ENCODE measurements at regions not wholly inside any gene's neighbourhood (a gene's known extent, or its start where the extent isn't known, plus 50 kb on each side); places are given as distances from the start of the nearest gene placed in this dataset.
"Not testable (repeated sequence)": the region's sequence is repeated elsewhere in the genome, so short reads cannot be mapped to it uniquely, and the experiment has no call there.

- TF ChIP-seq EP300 (IDR thresholded peaks at IDR 0.05), result no peak
- TF ChIP-seq POLR2A (IDR thresholded peaks at IDR 0.05), result no peak
- TF ChIP-seq, protein P1, sequence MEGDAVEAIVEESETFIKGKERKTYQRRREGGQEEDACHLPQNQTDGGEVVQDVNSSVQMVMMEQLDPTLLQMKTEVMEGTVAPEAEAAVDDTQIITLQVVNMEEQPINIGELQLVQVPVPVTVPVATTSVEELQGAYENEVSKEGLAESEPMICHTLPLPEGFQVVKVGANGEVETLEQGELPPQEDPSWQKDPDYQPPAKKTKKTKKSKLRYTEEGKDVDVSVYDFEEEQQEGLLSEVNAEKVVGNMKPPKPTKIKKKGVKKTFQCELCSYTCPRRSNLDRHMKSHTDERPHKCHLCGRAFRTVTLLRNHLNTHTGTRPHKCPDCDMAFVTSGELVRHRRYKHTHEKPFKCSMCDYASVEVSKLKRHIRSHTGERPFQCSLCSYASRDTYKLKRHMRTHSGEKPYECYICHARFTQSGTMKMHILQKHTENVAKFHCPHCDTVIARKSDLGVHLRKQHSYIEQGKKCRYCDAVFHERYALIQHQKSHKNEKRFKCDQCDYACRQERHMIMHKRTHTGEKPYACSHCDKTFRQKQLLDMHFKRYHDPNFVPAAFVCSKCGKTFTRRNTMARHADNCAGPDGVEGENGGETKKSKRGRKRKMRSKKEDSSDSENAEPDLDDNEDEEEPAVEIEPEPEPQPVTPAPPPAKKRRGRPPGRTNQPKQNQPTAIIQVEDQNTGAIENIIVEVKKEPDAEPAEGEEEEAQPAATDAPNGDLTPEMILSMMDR (IDR thresholded peaks at IDR 0.05), result no peak
- no peak for TF ChIP-seq POLR2AphosphoS5 (IDR thresholded peaks at IDR 0.05)
- Histone ChIP-seq H3K36me3 (no peaks in the 10 kb centered on the region), H3K27me3 (no peaks in the 10 kb centered on the region), H3K27ac (no peak overlapping the region), H3K4me3 (no peak overlapping the region), H3K4me1 (no peaks in the 10 kb centered on the region), H3K9me3 (no peaks in the 10 kb centered on the region)
- no peak for DNase-seq
- intact Hi-C loops (cut with DNase I; ENCODE audit: low total_unique reads), result no loop called here
Measured at GRCh38 chr3:22859618-22860017, 343.5 kb upstream of the UBE2E2 start.

DNA sequence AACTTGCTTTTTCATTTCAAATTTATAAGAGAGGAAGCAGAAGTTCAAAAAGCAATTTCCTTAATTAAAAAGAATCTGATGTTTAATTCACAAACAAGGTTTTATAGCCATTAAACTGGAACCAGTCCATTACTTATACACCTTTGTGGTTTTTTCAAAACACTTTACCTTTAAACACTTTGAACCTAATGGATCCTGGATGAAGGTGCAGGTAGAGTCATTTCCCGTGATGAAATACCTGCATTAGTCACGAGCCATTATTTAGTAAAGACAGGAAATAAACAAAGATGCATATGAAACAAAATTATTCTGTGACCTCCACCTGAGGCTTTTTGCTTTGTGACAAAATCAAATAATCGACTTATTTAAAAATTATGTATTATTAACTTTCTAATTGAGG is 341.7 kb upstream of the UBE2E2 start:
- no peak overlapping the region for H3K4me3 ChIP-seq
- no peaks in the 10 kb centered on the region for H3K27me3 ChIP-seq
- WGBS, 5 donors, result 79 to 90% (median 84%) methylated on average over 3 of the region's 3 CpGs
- TF ChIP-seq, protein P1 (IDR thresholded peaks at IDR 0.05), result no peak
- TF ChIP-seq POLR2A (IDR thresholded peaks at IDR 0.05) (no peak), EP300 (IDR thresholded peaks at IDR 0.05) (no peak), POLR2AphosphoS5 (IDR thresholded peaks at IDR 0.05) (no peak)
- H3K36me3 ChIP-seq, result no peaks in the 10 kb centered on the region
- H3K4me1 ChIP-seq, result no peaks in the 10 kb centered on the region
- intact Hi-C loops (cut with DNase I; ENCODE audit: low total_unique reads), result no loop called here
- DNase-seq, result no peak
- H3K9me3 ChIP-seq, result no peaks in the 10 kb centered on the region
- H3K27ac ChIP-seq, result no peak overlapping the region

- Histone ChIP-seq H3K9me3 (no peaks in the 10 kb centered on the region), H3K36me3 (no peaks in the 10 kb centered on the region), H3K4me3 (no peak overlapping the region), H3K4me1 (no peaks in the 10 kb centered on the region), H3K27me3 (no peaks in the 10 kb centered on the region), H3K27ac (no peak overlapping the region)
- intact Hi-C loops (cut with DNase I; ENCODE audit: low total_unique reads), result no loop called here
- DNase-seq, result no peak
- TF ChIP-seq, protein P1 (IDR thresholded peaks at IDR 0.05), result no peak
- TF ChIP-seq POLR2A (IDR thresholded peaks at IDR 0.05) (no peak), EP300 (IDR thresholded peaks at IDR 0.05) (no peak), POLR2AphosphoS5 (IDR thresholded peaks at IDR 0.05) (no peak)
- WGBS, 5 donors, result 77 to 83% (median 79%) methylated on average over 5 of the region's 5 CpGs
Measured at GRCh38 chr3:22862111-22862510, 341.0 kb upstream of the UBE2E2 start.

DNA sequence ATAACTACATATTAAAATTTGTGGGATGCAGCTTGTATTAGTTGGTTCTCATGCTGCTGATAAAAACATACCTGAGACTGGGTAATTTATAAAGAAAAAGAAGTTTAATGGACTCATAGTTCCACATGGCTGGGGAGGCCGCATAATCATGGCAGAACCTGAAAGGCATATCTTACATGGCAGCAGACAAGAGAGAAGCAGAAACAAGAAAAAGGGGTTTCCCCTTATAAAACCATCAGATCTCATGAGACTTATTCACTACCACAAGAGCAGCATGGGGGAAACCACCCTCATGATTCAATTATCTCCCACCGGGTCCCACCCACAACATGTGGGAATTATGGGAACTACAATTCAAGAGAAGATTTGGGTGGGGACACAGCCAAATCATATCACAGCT is 320.3 kb upstream of the UBE2E2 start:
- H3K27me3 ChIP-seq; H3K27ac ChIP-seq; H3K36me3 ChIP-seq; H3K4me3 ChIP-seq; DNase-seq; H3K4me1 ChIP-seq; H3K9me3 ChIP-seq; intact Hi-C loops (cut with DNase I; ENCODE audit: low total_unique reads): not testable (repeated sequence)
- WGBS, 5 donors, result 83 to 95% (median 89%) methylated on average over 2 of the region's 2 CpGs

GRCh38 chr3:22885039-22885438 is 318.1 kb upstream of the UBE2E2 start:
- Histone ChIP-seq H3K27ac (no peak overlapping the region), H3K36me3 (no peaks in the 10 kb centered on the region), H3K4me3 (no peak overlapping the region), H3K4me1 (no peaks in the 10 kb centered on the region), H3K9me3 (no peaks in the 10 kb centered on the region), H3K27me3 (no peaks in the 10 kb centered on the region)
- TF ChIP-seq POLR2AphosphoS5 (IDR thresholded peaks at IDR 0.05) (no peak), POLR2A (IDR thresholded peaks at IDR 0.05) (no peak), EP300 (IDR thresholded peaks at IDR 0.05) (no peak)
- TF ChIP-seq, protein P1 (IDR thresholded peaks at IDR 0.05), result no peak
- no peak for DNase-seq
- intact Hi-C loops (cut with DNase I; ENCODE audit: low total_unique reads), result no loop called here

Data from stomach (tissue), 8 donors.